ENCODE measurements at regions not wholly inside any gene's neighbourhood (a gene's known extent, or its start where the extent isn't known, plus 50 kb on each side); places are given as distances from the start of the nearest gene placed in this dataset.

DNA sequence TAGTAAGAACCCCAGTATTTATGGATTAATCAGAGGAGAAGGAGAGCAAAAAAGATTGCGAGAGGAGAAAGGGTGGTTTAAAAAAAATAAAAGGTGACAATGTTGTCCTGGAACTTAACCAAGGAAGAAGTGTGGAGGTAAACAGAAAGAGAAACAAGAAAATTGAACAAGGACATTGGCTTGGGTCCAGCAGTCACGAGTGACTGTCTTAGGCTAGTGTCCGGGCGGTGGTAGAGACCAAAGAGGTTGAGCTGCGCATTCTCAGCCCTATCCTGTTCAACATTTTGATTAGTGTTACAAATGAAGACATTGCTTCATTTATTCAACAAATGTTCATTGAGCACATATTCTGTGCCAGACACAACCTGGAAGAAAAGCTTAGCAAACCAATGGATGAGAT is 329.9 kb downstream of the FGFR2 start:
- no peaks in the 10 kb centered on the region for H4K20me1 ChIP-seq (ENCODE audit: insufficient read depth)
- no peaks in the 10 kb centered on the region for H3F3A ChIP-seq (ENCODE audit: insufficient read depth, low read length, poor library complexity, severe bottlenecking)
- H3K4me3 ChIP-seq (ENCODE audit: low read length), result no peak overlapping the region
- H3K36me3 ChIP-seq (ENCODE audit: insufficient read depth, low read length), result no peaks in the 10 kb centered on the region
- H3K9me2 ChIP-seq (ENCODE audit: insufficient read depth, low read length), result no peaks in the 10 kb centered on the region
- TF ChIP-seq, protein P1, sequence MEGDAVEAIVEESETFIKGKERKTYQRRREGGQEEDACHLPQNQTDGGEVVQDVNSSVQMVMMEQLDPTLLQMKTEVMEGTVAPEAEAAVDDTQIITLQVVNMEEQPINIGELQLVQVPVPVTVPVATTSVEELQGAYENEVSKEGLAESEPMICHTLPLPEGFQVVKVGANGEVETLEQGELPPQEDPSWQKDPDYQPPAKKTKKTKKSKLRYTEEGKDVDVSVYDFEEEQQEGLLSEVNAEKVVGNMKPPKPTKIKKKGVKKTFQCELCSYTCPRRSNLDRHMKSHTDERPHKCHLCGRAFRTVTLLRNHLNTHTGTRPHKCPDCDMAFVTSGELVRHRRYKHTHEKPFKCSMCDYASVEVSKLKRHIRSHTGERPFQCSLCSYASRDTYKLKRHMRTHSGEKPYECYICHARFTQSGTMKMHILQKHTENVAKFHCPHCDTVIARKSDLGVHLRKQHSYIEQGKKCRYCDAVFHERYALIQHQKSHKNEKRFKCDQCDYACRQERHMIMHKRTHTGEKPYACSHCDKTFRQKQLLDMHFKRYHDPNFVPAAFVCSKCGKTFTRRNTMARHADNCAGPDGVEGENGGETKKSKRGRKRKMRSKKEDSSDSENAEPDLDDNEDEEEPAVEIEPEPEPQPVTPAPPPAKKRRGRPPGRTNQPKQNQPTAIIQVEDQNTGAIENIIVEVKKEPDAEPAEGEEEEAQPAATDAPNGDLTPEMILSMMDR (IDR thresholded peaks at IDR 0.05; ENCODE audit: poor library complexity, severe bottlenecking), result no peak
- no peaks in the 10 kb centered on the region for H3K27me3 ChIP-seq (ENCODE audit: insufficient read depth, low read depth, low read length)
- no peaks in the 10 kb centered on the region for H3K79me2 ChIP-seq (replicated peaks; ENCODE audit: insufficient read depth, low read length)
- no peak overlapping the region for H3K9ac ChIP-seq (ENCODE audit: low read length)
- H2AFZ ChIP-seq (ENCODE audit: low read depth, low read length), result no peak overlapping the region
- no peak overlapping the region for H3K4me2 ChIP-seq (ENCODE audit: low read length)
- no peak overlapping the region for H3K27ac ChIP-seq (ENCODE audit: low read length)
- H3K9me3 ChIP-seq (ENCODE audit: low read length), result no peaks in the 10 kb centered on the region

DNA sequence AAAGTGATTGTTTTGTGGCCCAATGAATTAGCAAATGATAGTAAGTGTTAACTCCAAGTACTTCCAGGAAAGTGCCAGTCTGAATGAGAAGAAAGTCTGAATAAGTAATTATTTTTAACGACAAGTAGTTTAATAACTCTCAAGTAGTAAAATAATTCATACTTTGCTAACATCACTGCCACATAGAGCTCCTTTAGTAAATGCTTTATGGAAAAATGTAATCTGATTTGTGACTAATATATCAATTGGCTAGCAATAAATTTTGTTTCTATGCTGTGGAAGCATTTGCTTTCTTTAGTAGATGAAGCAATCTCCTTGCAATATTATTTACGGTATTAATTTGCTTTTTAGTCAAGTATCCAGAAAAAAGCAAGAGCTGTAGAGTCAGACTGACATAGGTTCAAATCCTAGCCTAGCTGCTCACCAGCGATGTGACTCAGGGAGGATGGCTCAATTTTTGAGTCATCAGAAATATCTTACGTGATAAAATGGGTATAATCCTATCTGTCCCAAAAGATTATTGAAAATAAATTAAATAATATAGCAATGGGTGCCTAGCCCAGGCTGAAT is 329.3 kb downstream of the FGFR2 start:
- Histone ChIP-seq H3K36me3 (ENCODE audit: insufficient read depth, low read length) (no peaks in the 10 kb centered on the region), H3K27ac (ENCODE audit: low read length) (no peak overlapping the region), H3F3A (ENCODE audit: insufficient read depth, low read length, poor library complexity, severe bottlenecking) (no peaks in the 10 kb centered on the region), H3K9ac (ENCODE audit: low read length) (no peak overlapping the region), H3K79me2 (replicated peaks; ENCODE audit: insufficient read depth, low read length) (no peaks in the 10 kb centered on the region), H3K9me3 (ENCODE audit: low read length) (no peaks in the 10 kb centered on the region), H4K20me1 (ENCODE audit: insufficient read depth) (no peaks in the 10 kb centered on the region), H2AFZ (ENCODE audit: low read depth, low read length) (no peak overlapping the region), H3K4me3 (ENCODE audit: low read length) (no peak overlapping the region), H3K27me3 (ENCODE audit: insufficient read depth, low read depth, low read length) (no peaks in the 10 kb centered on the region), H3K4me2 (ENCODE audit: low read length) (no peak overlapping the region), H3K9me2 (ENCODE audit: insufficient read depth, low read length) (no peaks in the 10 kb centered on the region)
- TF ChIP-seq EZH2 (IDR thresholded peaks at IDR 0.05; ENCODE audit: borderline replicate concordance, insufficient read depth, low read length, poor library complexity, severe bottlenecking), result no peak
- TF ChIP-seq MXI1 (conservative IDR thresholded peaks at IDR 0.05; ENCODE audit: poor library complexity, severe bottlenecking), result no peak
- TF ChIP-seq RAD21 (conservative IDR thresholded peaks at IDR 0.05), result no peak
- TF ChIP-seq EP300 (conservative IDR thresholded peaks at IDR 0.05; ENCODE audit: poor library complexity, severe bottlenecking), result no peak
- TF ChIP-seq, protein P1 (IDR thresholded peaks at IDR 0.05; ENCODE audit: poor library complexity, severe bottlenecking), result no peak
- TF ChIP-seq POLR2AphosphoS5 (IDR thresholded peaks at IDR 0.05), result no peak
- no peak for TF ChIP-seq SMC3 (conservative IDR thresholded peaks at IDR 0.05; ENCODE audit: poor library complexity)
- no peak for TF ChIP-seq TAF1 (IDR thresholded peaks at IDR 0.05; ENCODE audit: low read depth)
- TF ChIP-seq, protein P2, sequence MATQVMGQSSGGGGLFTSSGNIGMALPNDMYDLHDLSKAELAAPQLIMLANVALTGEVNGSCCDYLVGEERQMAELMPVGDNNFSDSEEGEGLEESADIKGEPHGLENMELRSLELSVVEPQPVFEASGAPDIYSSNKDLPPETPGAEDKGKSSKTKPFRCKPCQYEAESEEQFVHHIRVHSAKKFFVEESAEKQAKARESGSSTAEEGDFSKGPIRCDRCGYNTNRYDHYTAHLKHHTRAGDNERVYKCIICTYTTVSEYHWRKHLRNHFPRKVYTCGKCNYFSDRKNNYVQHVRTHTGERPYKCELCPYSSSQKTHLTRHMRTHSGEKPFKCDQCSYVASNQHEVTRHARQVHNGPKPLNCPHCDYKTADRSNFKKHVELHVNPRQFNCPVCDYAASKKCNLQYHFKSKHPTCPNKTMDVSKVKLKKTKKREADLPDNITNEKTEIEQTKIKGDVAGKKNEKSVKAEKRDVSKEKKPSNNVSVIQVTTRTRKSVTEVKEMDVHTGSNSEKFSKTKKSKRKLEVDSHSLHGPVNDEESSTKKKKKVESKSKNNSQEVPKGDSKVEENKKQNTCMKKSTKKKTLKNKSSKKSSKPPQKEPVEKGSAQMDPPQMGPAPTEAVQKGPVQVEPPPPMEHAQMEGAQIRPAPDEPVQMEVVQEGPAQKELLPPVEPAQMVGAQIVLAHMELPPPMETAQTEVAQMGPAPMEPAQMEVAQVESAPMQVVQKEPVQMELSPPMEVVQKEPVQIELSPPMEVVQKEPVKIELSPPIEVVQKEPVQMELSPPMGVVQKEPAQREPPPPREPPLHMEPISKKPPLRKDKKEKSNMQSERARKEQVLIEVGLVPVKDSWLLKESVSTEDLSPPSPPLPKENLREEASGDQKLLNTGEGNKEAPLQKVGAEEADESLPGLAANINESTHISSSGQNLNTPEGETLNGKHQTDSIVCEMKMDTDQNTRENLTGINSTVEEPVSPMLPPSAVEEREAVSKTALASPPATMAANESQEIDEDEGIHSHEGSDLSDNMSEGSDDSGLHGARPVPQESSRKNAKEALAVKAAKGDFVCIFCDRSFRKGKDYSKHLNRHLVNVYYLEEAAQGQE (IDR thresholded peaks at IDR 0.05; ENCODE audit: borderline replicate concordance), result no peak
